SK-N-SH (cell line): ENCODE measurements at regions not wholly inside any gene's neighbourhood (a gene's known extent, or its start where the extent isn't known, plus 50 kb on each side); places are given as distances from the start of the nearest gene placed in this dataset.

Experiments used
- CTCF ChIA-PET: fragments of 300-600, 350-600 bp; formaldehyde crosslinking; extraction: SDS; loops from one replicate; lab custom pipeline; 2021; lab: Yijun Ruan, JAX
- POLR2A ChIA-PET: fragments of 350-600 bp; sonication (Branson Sonifier 250); formaldehyde crosslinking; extraction: SDS; loops from one replicate; lab custom pipeline; 2020; ENCODE audit warnings: antibody characterized with exemption, inconsistent platforms; lab: Yijun Ruan, JAX
- DNase-seq: peaks from one replicate; pipeline ENCODE4 v3.0.0; 2012
- H2AFZ ChIP-seq: fragments of 200-600 bp; sonication (generic); 2 replicates; pipeline ENCODE4 v1.8.1; 2016; ENCODE audit warnings: antibody characterized with exemption, mild to moderate bottlenecking, low read depth
- H3F3A ChIP-seq: fragments of 200-600 bp; sonication (generic); replicated peaks from 2 replicates; pipeline ENCODE3; 2016; ENCODE audit warnings: antibody characterized with exemption, mild to moderate bottlenecking; ENCODE audit not compliant: insufficient read depth
- H3K27ac ChIP-seq, 2 experiments: fragments of 200-500 bp in 1 of 2; fragments of 200-600 bp in 1 of 2; sonication (Bioruptor generic) in 1 of 2; sonication (generic), shearing (Covaris generic) in 1 of 2; 2 replicates each; pipeline versions ENCODE4 v1.5.1 to v1.6.1; 2014 to 2016; ENCODE audit warnings: low read depth in 2 of 2, inconsistent platforms in 1 of 2, low read length in 1 of 2, mild to moderate bottlenecking in 1 of 2, mixed read lengths in 1 of 2
- H3K27me3 ChIP-seq: fragments of 200-600 bp; sonication (generic), shearing (Covaris generic); 2 replicates; pipeline ENCODE4 v1.6.1; 2016; ENCODE audit warnings: mixed run types; ENCODE audit not compliant: insufficient read depth
- H3K36me3 ChIP-seq, 2 experiments: fragments of 200-500 bp in 1 of 2; fragments of 200-600 bp in 1 of 2; sonication (Bioruptor generic) in 1 of 2; sonication (generic) in 1 of 2; replicated peaks in 1 of 2; 2 replicates each; pipeline versions ENCODE3 to v1.5.1; 2014 to 2016; ENCODE audit warnings: low read length in 1 of 2, mild to moderate bottlenecking in 1 of 2; ENCODE audit not compliant: insufficient read depth in 2 of 2, control insufficient read depth in 1 of 2
- H3K4me1 ChIP-seq, 2 experiments: fragments of 200-500 bp in 1 of 2; fragments of 200-600 bp in 1 of 2; sonication (Bioruptor generic) in 1 of 2; sonication (generic), shearing (Covaris generic) in 1 of 2; 2 replicates each; pipeline versions ENCODE4 v1.5.1 to v1.6.1; 2014 to 2016; ENCODE audit warnings: low read depth in 1 of 2, low read length in 1 of 2, mixed run types in 1 of 2; ENCODE audit not compliant: insufficient read depth in 2 of 2, control insufficient read depth in 1 of 2
- H3K4me2 ChIP-seq: fragments of 200-600 bp; sonication (generic), shearing (Covaris generic); 2 replicates; pipeline ENCODE4 v1.6.1; 2017; ENCODE audit warnings: mixed run types
- H3K4me3 ChIP-seq, 2 experiments: fragments of 200-500 bp in 1 of 2; fragments of 200-600 bp in 1 of 2; sonication (Bioruptor generic) in 1 of 2; sonication (generic), shearing (Covaris generic) in 1 of 2; 2 replicates each; pipeline versions ENCODE4 v1.5.1 to v1.8.1; 2014 to 2016; ENCODE audit warnings: low read depth in 2 of 2, inconsistent platforms in 1 of 2, low read length in 1 of 2, mild to moderate bottlenecking in 1 of 2, mixed read lengths in 1 of 2, moderate library complexity in 1 of 2
- H3K79me2 ChIP-seq: fragments of 200-600 bp; sonication (generic); 2 replicates; pipeline ENCODE4 v1.8.1; 2017; ENCODE audit warnings: mild to moderate bottlenecking; ENCODE audit not compliant: insufficient read depth
- H3K9ac ChIP-seq: fragments of 200-600 bp; sonication (generic); 2 replicates; pipeline ENCODE4 v1.6.1; 2017; ENCODE audit warnings: mixed run types
- H3K9me2 ChIP-seq: fragments of 200-600 bp; sonication (generic); 2 replicates; pipeline ENCODE4 v1.6.1; 2017; ENCODE audit warnings: mixed run types
- H3K9me3 ChIP-seq: fragments of 200-600 bp; sonication (generic); 2 replicates; pipeline ENCODE4 v1.6.1; 2017; ENCODE audit warnings: mixed run types, mild to moderate bottlenecking, moderate library complexity
- H4K20me1 ChIP-seq: fragments of 200-600 bp; sonication (generic); 2 replicates; pipeline ENCODE4 v1.6.1; 2017; ENCODE audit warnings: mild to moderate bottlenecking, mixed run types; ENCODE audit not compliant: insufficient read depth
- CHD2 ChIP-seq: fragments of 150-350 bp; IDR thresholded peaks from 2 replicates; pipeline ENCODE4 v1.6.1; 2018; ENCODE audit warnings: low read length; ENCODE audit not compliant: partially characterized antibody
- EP300 ChIP-seq, 2 experiments: IDR thresholded peaks; 2 replicates each; pipeline versions ENCODE4 v1.4.0 to v1.6.1; 2012; ENCODE audit warnings: borderline replicate concordance in 1 of 2, low read depth in 1 of 2, low read length in 1 of 2
- GABPA ChIP-seq: IDR thresholded peaks from 2 replicates; pipeline ENCODE4 v1.4.0; 2012; ENCODE audit warnings: low read depth, mild to moderate bottlenecking
- GATA2 ChIP-seq: sonication (generic); formaldehyde crosslinking; IDR thresholded peaks from 2 replicates; pipeline ENCODE4 v1.5.0; 2020; ENCODE audit warnings: mild to moderate bottlenecking, missing genetic modification reagents
- MXI1 ChIP-seq: IDR thresholded peaks from 2 replicates; pipeline ENCODE4 v1.6.1; 2012; ENCODE audit warnings: mild to moderate bottlenecking, low read depth, low read length, improper control_type of control experiment
- NRF1 ChIP-seq: IDR thresholded peaks from 2 replicates; pipeline ENCODE4 v1.6.1; 2012; ENCODE audit warnings: low read depth, mild to moderate bottlenecking, low read length
- POLR2AphosphoS5 ChIP-seq: IDR thresholded peaks from 2 replicates; pipeline ENCODE4 v1.6.1; 2012; ENCODE audit warnings: low read depth, low read length
- RAD21 ChIP-seq: IDR thresholded peaks from 2 replicates; pipeline ENCODE4 v1.6.1; 2012; ENCODE audit warnings: mild to moderate bottlenecking, low read length
- RCOR1 ChIP-seq: fragments of 150-350 bp; IDR thresholded peaks from 2 replicates; pipeline ENCODE4 v1.6.1; 2017; ENCODE audit warnings: antibody characterized with exemption, low read length
- RXRA ChIP-seq: IDR thresholded peaks from 2 replicates; pipeline ENCODE4 v1.4.0; 2012; ENCODE audit warnings: low read depth, mild to moderate bottlenecking, borderline replicate concordance
- SIN3A ChIP-seq: IDR thresholded peaks from 2 replicates; pipeline ENCODE4 v1.6.1; 2012; ENCODE audit warnings: low read depth, mild to moderate bottlenecking, low read length, moderate library complexity, borderline replicate concordance
- TAF1 ChIP-seq: IDR thresholded peaks from 2 replicates; pipeline ENCODE4 v1.6.1; 2012; ENCODE audit warnings: low read depth, mild to moderate bottlenecking, low read length, moderate library complexity, borderline replicate concordance
- TCF12 ChIP-seq: IDR thresholded peaks from 2 replicates; pipeline ENCODE4 v1.4.0; 2012
- YY1 ChIP-seq: IDR thresholded peaks from 2 replicates; pipeline ENCODE4 v1.4.0; 2012; ENCODE audit warnings: low read depth, mild to moderate bottlenecking
- WGBS: methylation state at CpG from one replicate; pipeline ENCODE4 v1.1.6; 2017; ENCODE audit warnings: low lambda C conversion rate; 5-methylcytosine and 5-hydroxymethylcytosine counted together
- TF ChIP-seq, protein P1 (sequence below): IDR thresholded peaks from 2 replicates; pipeline ENCODE4 v1.4.0; 2012; ENCODE audit warnings: low read depth, borderline replicate concordance
- TF ChIP-seq, protein P2 (sequence below): IDR thresholded peaks from 2 replicates; pipeline ENCODE4 v1.6.1; 2012; ENCODE audit warnings: mild to moderate bottlenecking, low read depth, low read length, moderate library complexity
- TF ChIP-seq, protein P3 (sequence below): IDR thresholded peaks from 2 replicates; pipeline ENCODE4 v1.4.0; 2012; ENCODE audit warnings: low read depth, borderline replicate concordance

DNA sequence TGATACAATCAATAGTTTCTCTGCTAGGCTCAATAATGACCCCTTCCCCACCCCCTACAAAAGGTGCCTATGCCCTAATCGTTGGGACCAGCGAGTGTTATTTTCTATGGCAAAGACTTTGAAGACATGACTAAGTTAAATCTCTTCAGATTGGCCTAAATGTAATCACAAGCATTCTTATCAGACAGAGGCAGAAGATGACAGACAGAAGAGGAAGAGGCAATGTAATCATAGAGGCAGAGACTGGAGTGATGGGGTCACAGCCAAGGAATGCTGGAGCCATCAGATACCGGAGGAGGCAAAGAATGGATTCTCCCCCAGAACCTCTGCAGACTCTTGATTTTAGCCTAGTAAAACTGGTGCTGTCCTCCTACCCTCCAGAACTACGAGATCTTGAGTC is 159.3 kb downstream of the EDN1 start:
- no peak for DNase-seq
- no peak overlapping the region for H3K27ac ChIP-seq
- no peaks in the 10 kb centered on the region for H3K9me3 ChIP-seq
- H2AFZ ChIP-seq = no peak overlapping the region
- H3K79me2 ChIP-seq = no peaks in the 10 kb centered on the region
- no peaks in the 10 kb centered on the region for H3K36me3 ChIP-seq
- H3K4me1 ChIP-seq = no peaks in the 10 kb centered on the region
- no peak overlapping the region for H3K4me3 ChIP-seq
- WGBS = 65% methylated on average over 4 of the region's 4 CpGs
- H4K20me1 ChIP-seq = no peaks in the 10 kb centered on the region
- no peaks in the 10 kb centered on the region for H3K27me3 ChIP-seq
- CTCF ChIA-PET = no interaction called here
- POLR2A ChIA-PET = no interaction called here
- no peak overlapping the region for H3K4me2 ChIP-seq
- H3F3A ChIP-seq = no peaks in the 10 kb centered on the region
- TF ChIP-seq GABPA = no peak
- TF ChIP-seq, protein P1, sequence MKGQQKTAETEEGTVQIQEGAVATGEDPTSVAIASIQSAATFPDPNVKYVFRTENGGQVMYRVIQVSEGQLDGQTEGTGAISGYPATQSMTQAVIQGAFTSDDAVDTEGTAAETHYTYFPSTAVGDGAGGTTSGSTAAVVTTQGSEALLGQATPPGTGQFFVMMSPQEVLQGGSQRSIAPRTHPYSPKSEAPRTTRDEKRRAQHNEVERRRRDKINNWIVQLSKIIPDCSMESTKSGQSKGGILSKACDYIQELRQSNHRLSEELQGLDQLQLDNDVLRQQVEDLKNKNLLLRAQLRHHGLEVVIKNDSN = no peak
- TF ChIP-seq YY1 = no peak
- no peak for TF ChIP-seq RAD21
- TF ChIP-seq NRF1 = no peak
- TF ChIP-seq TAF1 = no peak
- TF ChIP-seq CHD2 = no peak
- TF ChIP-seq, protein P2, sequence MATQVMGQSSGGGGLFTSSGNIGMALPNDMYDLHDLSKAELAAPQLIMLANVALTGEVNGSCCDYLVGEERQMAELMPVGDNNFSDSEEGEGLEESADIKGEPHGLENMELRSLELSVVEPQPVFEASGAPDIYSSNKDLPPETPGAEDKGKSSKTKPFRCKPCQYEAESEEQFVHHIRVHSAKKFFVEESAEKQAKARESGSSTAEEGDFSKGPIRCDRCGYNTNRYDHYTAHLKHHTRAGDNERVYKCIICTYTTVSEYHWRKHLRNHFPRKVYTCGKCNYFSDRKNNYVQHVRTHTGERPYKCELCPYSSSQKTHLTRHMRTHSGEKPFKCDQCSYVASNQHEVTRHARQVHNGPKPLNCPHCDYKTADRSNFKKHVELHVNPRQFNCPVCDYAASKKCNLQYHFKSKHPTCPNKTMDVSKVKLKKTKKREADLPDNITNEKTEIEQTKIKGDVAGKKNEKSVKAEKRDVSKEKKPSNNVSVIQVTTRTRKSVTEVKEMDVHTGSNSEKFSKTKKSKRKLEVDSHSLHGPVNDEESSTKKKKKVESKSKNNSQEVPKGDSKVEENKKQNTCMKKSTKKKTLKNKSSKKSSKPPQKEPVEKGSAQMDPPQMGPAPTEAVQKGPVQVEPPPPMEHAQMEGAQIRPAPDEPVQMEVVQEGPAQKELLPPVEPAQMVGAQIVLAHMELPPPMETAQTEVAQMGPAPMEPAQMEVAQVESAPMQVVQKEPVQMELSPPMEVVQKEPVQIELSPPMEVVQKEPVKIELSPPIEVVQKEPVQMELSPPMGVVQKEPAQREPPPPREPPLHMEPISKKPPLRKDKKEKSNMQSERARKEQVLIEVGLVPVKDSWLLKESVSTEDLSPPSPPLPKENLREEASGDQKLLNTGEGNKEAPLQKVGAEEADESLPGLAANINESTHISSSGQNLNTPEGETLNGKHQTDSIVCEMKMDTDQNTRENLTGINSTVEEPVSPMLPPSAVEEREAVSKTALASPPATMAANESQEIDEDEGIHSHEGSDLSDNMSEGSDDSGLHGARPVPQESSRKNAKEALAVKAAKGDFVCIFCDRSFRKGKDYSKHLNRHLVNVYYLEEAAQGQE = no peak
- H3K9me2 ChIP-seq = no peaks in the 10 kb centered on the region
- no peak overlapping the region for H3K9ac ChIP-seq

DNA sequence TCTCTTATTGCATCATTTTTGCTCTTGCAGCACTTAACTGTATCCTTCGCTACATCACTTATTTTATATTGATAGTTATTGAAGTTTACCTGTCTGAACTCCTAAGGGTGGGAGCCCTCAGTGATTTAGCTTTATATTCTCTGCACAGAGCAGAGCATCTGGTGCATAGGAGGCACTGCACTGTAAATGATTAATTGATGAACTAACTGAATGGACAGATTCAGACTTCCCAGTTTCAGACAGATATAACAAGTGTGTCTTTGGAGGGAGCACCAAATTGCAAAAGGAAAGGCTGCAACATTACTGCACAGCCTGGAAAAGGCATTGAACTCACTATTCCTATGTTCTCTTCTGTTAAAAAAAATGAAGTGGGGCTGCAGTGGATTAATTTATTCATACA is 160.3 kb downstream of the EDN1 start:
- H3K27me3 ChIP-seq = no peaks in the 10 kb centered on the region
- no peak overlapping the region for H3K9ac ChIP-seq
- CTCF ChIA-PET = no interaction called here
- no peak overlapping the region for H3K4me3 ChIP-seq
- no peak overlapping the region for H2AFZ ChIP-seq
- no peak for DNase-seq
- no peaks in the 10 kb centered on the region for H3K9me2 ChIP-seq
- no peaks in the 10 kb centered on the region for H3K4me1 ChIP-seq
- POLR2A ChIA-PET = no interaction called here
- H3F3A ChIP-seq = no peaks in the 10 kb centered on the region
- H3K27ac ChIP-seq = no peak overlapping the region
- no peaks in the 10 kb centered on the region for H3K79me2 ChIP-seq
- no peaks in the 10 kb centered on the region for H4K20me1 ChIP-seq
- 42% methylated on average over 1 of the region's 1 CpG for WGBS
- H3K9me3 ChIP-seq = no peaks in the 10 kb centered on the region
- no peaks in the 10 kb centered on the region for H3K36me3 ChIP-seq
- H3K4me2 ChIP-seq = no peak overlapping the region
- TF ChIP-seq RAD21 (no peak), RCOR1 (no peak), YY1 (no peak), POLR2AphosphoS5 (no peak), GATA2 (no peak), TCF12 (no peak), MXI1 (no peak), RXRA (no peak), EP300 (IDR thresholded peaks at IDR 0.05; ENCODE audit: borderline replicate concordance in 1 of 2, low read depth in 1 of 2, low read length in 1 of 2) (no peak), SIN3A (no peak)
- TF ChIP-seq, protein P3, sequence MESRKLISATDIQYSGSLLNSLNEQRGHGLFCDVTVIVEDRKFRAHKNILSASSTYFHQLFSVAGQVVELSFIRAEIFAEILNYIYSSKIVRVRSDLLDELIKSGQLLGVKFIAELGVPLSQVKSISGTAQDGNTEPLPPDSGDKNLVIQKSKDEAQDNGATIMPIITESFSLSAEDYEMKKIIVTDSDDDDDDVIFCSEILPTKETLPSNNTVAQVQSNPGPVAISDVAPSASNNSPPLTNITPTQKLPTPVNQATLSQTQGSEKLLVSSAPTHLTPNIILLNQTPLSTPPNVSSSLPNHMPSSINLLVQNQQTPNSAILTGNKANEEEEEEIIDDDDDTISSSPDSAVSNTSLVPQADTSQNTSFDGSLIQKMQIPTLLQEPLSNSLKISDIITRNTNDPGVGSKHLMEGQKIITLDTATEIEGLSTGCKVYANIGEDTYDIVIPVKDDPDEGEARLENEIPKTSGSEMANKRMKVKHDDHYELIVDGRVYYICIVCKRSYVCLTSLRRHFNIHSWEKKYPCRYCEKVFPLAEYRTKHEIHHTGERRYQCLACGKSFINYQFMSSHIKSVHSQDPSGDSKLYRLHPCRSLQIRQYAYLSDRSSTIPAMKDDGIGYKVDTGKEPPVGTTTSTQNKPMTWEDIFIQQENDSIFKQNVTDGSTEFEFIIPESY = no peak
- TF ChIP-seq, protein P2 = no peak
